8988T (cell line): ENCODE measurements at regions not wholly inside any gene's neighbourhood (a gene's known extent, or its start where the extent isn't known, plus 50 kb on each side); places are given as distances from the start of the nearest gene placed in this dataset.

ENCODE experiments used
- DNase-seq: peaks from one replicate; pipeline ENCODE4 v3.0.0; 2011

GRCh38 chr5:26828294-26828693 lies 210.1 kb downstream of the CDH9 start:
- no peak for DNase-seq

GRCh38 chr5:26813235-26813634 lies 225.2 kb downstream of the CDH9 start:
- DNase-seq = no peak

GRCh38 chr5:26812714-26813113 lies 225.7 kb downstream of the CDH9 start:
- no peak for DNase-seq

- DNase-seq = no peak
These were observed 230.9 kb downstream of the CDH9 start for GRCh38 chr5:26807231-26808199.

- no peak for DNase-seq
These were observed 233.3 kb downstream of the CDH9 start for GRCh38 chr5:26805076-26805475.

- DNase-seq = no peak
These were observed 235.4 kb downstream of the CDH9 start for GRCh38 chr5:26802944-26803343.

GRCh38 chr5:26791433-26791832 lies 247.0 kb downstream of the CDH9 start:
- DNase-seq = no peak

GRCh38 chr5:26791021-26791420 lies 247.4 kb downstream of the CDH9 start:
- no peak for DNase-seq

- DNase-seq = no peak
These were observed 275.2 kb downstream of the CDH9 start for GRCh38 chr5:26763215-26763614.

GRCh38 chr5:26761446-26761845 lies 276.9 kb downstream of the CDH9 start:
- no peak for DNase-seq

GRCh38 chr5:26761045-26761444 lies 277.3 kb downstream of the CDH9 start:
- no peak for DNase-seq

GRCh38 chr5:26757941-26758340 lies 280.4 kb downstream of the CDH9 start:
- no peak for DNase-seq

GRCh38 chr5:26749829-26750228 lies 288.6 kb downstream of the CDH9 start:
- DNase-seq = no peak

GRCh38 chr5:26740182-26740581 lies 298.2 kb downstream of the CDH9 start:
- no peak for DNase-seq

GRCh38 chr5:26737348-26738265 lies 300.8 kb downstream of the CDH9 start:
- DNase-seq = no peak

- DNase-seq = no peak
These were observed 310.5 kb downstream of the CDH9 start for GRCh38 chr5:26727916-26728315.

- DNase-seq = no peak
These were observed 318.6 kb downstream of the CDH9 start for GRCh38 chr5:26719803-26720202.

GRCh38 chr5:26700759-26701384 lies 337.5 kb downstream of the CDH9 start:
- peak; percentile 46 for DNase-seq

GRCh38 chr5:26692952-26693351 lies 345.4 kb downstream of the CDH9 start:
- DNase-seq = no peak

- no peak for DNase-seq
These were observed 346.9 kb downstream of the CDH9 start for GRCh38 chr5:26691486-26691885.

GRCh38 chr5:26690511-26690910 lies 347.9 kb downstream of the CDH9 start:
- no peak for DNase-seq

- DNase-seq = no peak
These were observed 356.5 kb downstream of the CDH9 start for GRCh38 chr5:26681861-26682260.

- no peak for DNase-seq
These were observed 363.5 kb downstream of the CDH9 start for GRCh38 chr5:26674846-26675245.
